Naive thymus-derived CD4-positive, alpha-beta T cell (primary cell): ENCODE measurements at regions not wholly inside any gene's neighbourhood (a gene's known extent, or its start where the extent isn't known, plus 50 kb on each side); places are given as distances from the start of the nearest gene placed in this dataset.
A peak's percentile ranks its signal among the peaks of the same experiment; 100 is the strongest.

ENCODE experiments used
- ATAC-seq: fragments of 150-1000 bp; cut with Tn5 transposase; 2 replicates; pipeline ENCODE4 v1.10.0; 2021; ENCODE audit warnings: mild to moderate bottlenecking, moderate library complexity
- CTCF ChIA-PET: fragments of 350-600 bp; sonication (Branson Sonifier 250); formaldehyde crosslinking; loops from one replicate; lab custom pipeline; 2021; ENCODE audit warnings: antibody characterized with exemption; lab: Charles Lee
- POLR2A ChIA-PET: fragments of 350-600 bp; sonication (Branson Sonifier 250); formaldehyde crosslinking; loops from one replicate; lab custom pipeline; 2021; ENCODE audit warnings: antibody characterized with exemption, inconsistent platforms; lab: Charles Lee
- DNase-seq, 9 donors: peaks; one replicate each; pipeline versions ENCODE4 v3.0.0 to v3.0.0-alpha.2; 2020 to 2022; ENCODE audit warnings: mixed read lengths in 1 of 9
- H3K27ac ChIP-seq: one replicate; pipeline ENCODE4 v1.7.0; 2013; ENCODE audit warnings: mild to moderate bottlenecking, low read depth, low read length, moderate library complexity
- H3K27me3 ChIP-seq, 2 donors: one replicate each; pipeline ENCODE4 v1.7.0; 2013; ENCODE audit warnings: low read length in 2 of 2, mild to moderate bottlenecking in 2 of 2, moderate library complexity in 2 of 2; ENCODE audit not compliant: control insufficient read depth in 2 of 2, insufficient read depth in 2 of 2
- H3K36me3 ChIP-seq, 3 experiments: 1 replicate in 2 of 3; 2 replicates in 1 of 3; pipeline ENCODE4 v1.7.0; 2013; ENCODE audit warnings: low read length in 3 of 3, mild to moderate bottlenecking in 3 of 3, moderate library complexity in 1 of 3; ENCODE audit not compliant: insufficient read depth in 3 of 3, control insufficient read depth in 2 of 3
- H3K4me1 ChIP-seq, 2 donors: one replicate each; pipeline ENCODE4 v1.7.0; 2013; ENCODE audit warnings: low read length in 2 of 2, mild to moderate bottlenecking in 2 of 2, moderate library complexity in 1 of 2; ENCODE audit not compliant: control insufficient read depth in 2 of 2, insufficient read depth in 2 of 2
- H3K4me3 ChIP-seq: 2 replicates; pipeline ENCODE4 v1.7.0; 2013; ENCODE audit warnings: mild to moderate bottlenecking, low read length
- H3K9me3 ChIP-seq, 3 experiments: 1 replicate in 2 of 3; 2 replicates in 1 of 3; pipeline ENCODE4 v1.7.0; 2013; ENCODE audit warnings: low read length in 3 of 3; ENCODE audit not compliant: control insufficient read depth in 2 of 3
- H3K27ac Mint-ChIP-seq, 9 donors: one replicate each; pipeline ENCODE4 v1.8.0; 2020 to 2022; ENCODE audit warnings: mixed read lengths in 9 of 9, mild to moderate bottlenecking in 8 of 9, moderate library complexity in 5 of 9, inconsistent platforms in 2 of 9
- H3K27me3 Mint-ChIP-seq, 5 donors: one replicate each; pipeline ENCODE4 v1.8.0; 2021 to 2022; ENCODE audit warnings: mixed read lengths in 5 of 5, mild to moderate bottlenecking in 1 of 5
- H3K36me3 Mint-ChIP-seq, 5 donors: one replicate each; pipeline ENCODE4 v1.8.0; 2020 to 2022; ENCODE audit warnings: mixed read lengths in 5 of 5, mild to moderate bottlenecking in 3 of 5, inconsistent platforms in 1 of 5
- H3K4me1 Mint-ChIP-seq, 7 donors: one replicate each; pipeline ENCODE4 v1.8.0; 2020 to 2022; ENCODE audit warnings: mixed read lengths in 7 of 7, mild to moderate bottlenecking in 3 of 7, inconsistent platforms in 1 of 7
- H3K4me3 Mint-ChIP-seq, 10 donors: one replicate each; pipeline ENCODE4 v1.8.0; 2020 to 2022; ENCODE audit warnings: mild to moderate bottlenecking in 10 of 10, mixed read lengths in 10 of 10, moderate library complexity in 6 of 10, inconsistent platforms in 2 of 10
- H3K9me3 Mint-ChIP-seq, 11 donors: one replicate each; pipeline ENCODE4 v1.8.0; 2020 to 2022; ENCODE audit warnings: mixed read lengths in 11 of 11, mild to moderate bottlenecking in 4 of 11, inconsistent platforms in 1 of 11, moderate library complexity in 1 of 11
- intact Hi-C, 2 donors: fragments of 100-400 bp; cut with micrococcal nuclease; formaldehyde crosslinking; loops; one replicate each; pipeline ENCODE4 v1.15.1; 2023

- Histone ChIP-seq H3K27me3 (no peaks in the 10 kb centered on the region), H3K27ac (no peak overlapping the region), H3K36me3 (no peaks in the 10 kb centered on the region), H3K4me3 (no peak overlapping the region), H3K9me3 (no peaks in the 10 kb centered on the region), H3K4me1 (no peaks in the 10 kb centered on the region)
- CTCF ChIA-PET: no interaction called here
- intact Hi-C loops: no loop called here
- DNase-seq (no peak), ATAC-seq (no peak)
- Mint-ChIP-seq H3K36me3 (no peaks in the 10 kb centered on the region), H3K27ac (peak overlapping the region in 1 of 9 donors; percentile 36), H3K4me1 (peaks cover 4 to 18% (median 15%) of the 10 kb centered on the region in 7 donors), H3K4me3 (peak overlapping the region in 1 of 10 donors; percentile 31), H3K9me3 (peaks cover 0 to 2% (median 0%) of the 10 kb centered on the region in 11 donors), H3K27me3 (peaks cover 0 to 4% (median 0%) of the 10 kb centered on the region in 5 donors)
- POLR2A ChIA-PET: no interaction called here
Observed at GRCh38 chr2:74778381-74779264, 55.3 kb upstream of the HK2 start.

- no peaks in the 10 kb centered on the region for H3K36me3 Mint-ChIP-seq
- DNase-seq (no peak), ATAC-seq (no peak)
- Histone ChIP-seq H3K4me3 (no peak overlapping the region), H3K4me1 (no peaks in the 10 kb centered on the region), H3K27me3 (no peaks in the 10 kb centered on the region), H3K27ac (no peak overlapping the region), H3K9me3 (no peaks in the 10 kb centered on the region), H3K36me3 (no peaks in the 10 kb centered on the region)
- ChIA-PET POLR2A (no interaction called here), CTCF (no interaction called here)
- no peak overlapping the region for H3K27ac Mint-ChIP-seq
- peaks cover 0 to 2% (median 0%) of the 10 kb centered on the region in 11 donors for H3K9me3 Mint-ChIP-seq
- no peak overlapping the region for H3K4me3 Mint-ChIP-seq
- intact Hi-C loops: no loop called here
- peaks cover 4 to 18% (median 15%) of the 10 kb centered on the region in 7 donors for H3K4me1 Mint-ChIP-seq
- peaks cover 0 to 8% (median 0%) of the 10 kb centered on the region in 5 donors for H3K27me3 Mint-ChIP-seq
Observed at GRCh38 chr2:74779265-74779558, 54.7 kb upstream of the HK2 start.

GRCh38 chr2:74779587-74780135, 54.3 kb upstream of the HK2 start:
- Histone ChIP-seq H3K36me3 (no peaks in the 10 kb centered on the region), H3K27me3 (no peaks in the 10 kb centered on the region), H3K27ac (no peak overlapping the region), H3K9me3 (no peaks in the 10 kb centered on the region), H3K4me1 (no peaks in the 10 kb centered on the region), H3K4me3 (no peak overlapping the region)
- ChIA-PET POLR2A (no interaction called here), CTCF (no interaction called here)
- H3K27me3 Mint-ChIP-seq: peaks cover 0 to 8% (median 0%) of the 10 kb centered on the region in 5 donors
- peaks cover 4 to 18% (median 15%) of the 10 kb centered on the region in 7 donors for H3K4me1 Mint-ChIP-seq
- H3K36me3 Mint-ChIP-seq: no peaks in the 10 kb centered on the region
- H3K4me3 Mint-ChIP-seq: no peak overlapping the region
- intact Hi-C loops: no loop called here
- H3K9me3 Mint-ChIP-seq: peaks cover 0 to 3% (median 0%) of the 10 kb centered on the region in 11 donors
- H3K27ac Mint-ChIP-seq: peak overlapping the region in 1 of 9 donors; percentile 3
- DNase-seq: no peak
- no peak for ATAC-seq
